ENCODE measurements at regions not wholly inside any gene's neighbourhood (a gene's known extent, or its start where the extent isn't known, plus 50 kb on each side); places are given as distances from the start of the nearest gene placed in this dataset.

DNA sequence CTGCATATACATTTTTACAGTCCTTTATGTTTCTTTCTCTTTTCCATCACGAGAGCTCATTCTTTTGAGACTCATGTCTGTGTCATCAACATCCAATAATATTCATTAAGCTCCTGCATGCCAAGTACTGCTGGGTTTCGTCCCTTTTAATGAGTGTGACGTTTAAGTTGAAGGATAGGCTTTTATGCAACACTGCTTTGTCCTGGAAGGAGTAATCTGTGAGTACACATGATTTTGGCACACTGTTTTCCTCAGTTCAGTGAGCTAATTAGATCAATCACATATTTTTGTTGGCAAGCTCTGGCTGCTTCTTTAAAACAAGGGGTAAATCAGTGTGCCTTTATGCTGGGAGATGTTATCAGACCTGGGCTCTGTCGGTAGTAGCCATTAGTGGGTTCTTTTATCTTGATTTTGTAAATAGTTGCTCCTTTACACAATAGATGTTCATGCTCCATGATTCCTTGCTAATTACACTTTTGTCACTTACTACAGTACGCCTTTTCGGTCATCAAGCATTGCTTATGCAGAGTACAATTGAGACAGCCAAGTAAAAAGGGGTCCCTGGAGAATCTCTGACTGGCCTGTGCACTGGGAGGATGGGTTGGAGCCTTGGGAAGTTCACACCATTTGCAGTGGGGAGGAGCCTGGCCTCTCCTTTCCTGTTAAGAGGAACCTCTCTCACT, 132.6 kb downstream of the FHIP1A start:
- intact Hi-C loops (cut with micrococcal nuclease) = no loop called here

More for the DNA sequence above, 132.6 kb downstream of the FHIP1A start:
- H3K4me3 ChIP-seq = no peak overlapping the region
- H3K9me3 ChIP-seq (replicated peaks; ENCODE audit: control insufficient read depth, insufficient read depth, low read depth, low read length) = no peaks in the 10 kb centered on the region
- H3K27ac ChIP-seq (ENCODE audit: extremely low read depth, low read depth, low read length) = no peak overlapping the region
- DNase-seq (ENCODE audit: extremely low read depth in 1 of 4, low spot score in 3 of 4) (no peak), ATAC-seq (no peak), FAIRE-seq (no peak)
- ChIA-PET CTCF (ENCODE audit: low intra/inter-chr PET ratio) (no interaction called here), POLR2A (interaction anchor here (1.2 kb wide), 1 partner anchor 16 kb away, joined by 4 read pairs; no protein-coding TSS in a partner anchor)
- no peak overlapping the region for H2AFZ ChIP-seq (ENCODE audit: low read depth, low read length)
- in situ Hi-C loops (cut with MboI) = no loop called here
- no peaks in the 10 kb centered on the region for H3K4me1 ChIP-seq (replicated peaks in 1 of 2; ENCODE audit: control insufficient read depth in 2 of 2, insufficient read depth in 2 of 2, low read length in 2 of 2)
- TF ChIP-seq POLR2AphosphoS2 (IDR thresholded peaks at IDR 0.05; ENCODE audit: low read length) = no peak
- no peak for TF ChIP-seq GATAD2B (IDR thresholded peaks at IDR 0.05; ENCODE audit: borderline replicate concordance)
- TF ChIP-seq JUND (IDR thresholded peaks at IDR 0.05; ENCODE audit: borderline replicate concordance, low read depth, low read length) = no peak
- no peak for TF ChIP-seq JUND (tag; IDR thresholded peaks at IDR 0.05; ENCODE audit: borderline replicate concordance, low read depth, low read length)
- TF ChIP-seq KLF1 (tag; IDR thresholded peaks at IDR 0.05) = no peak
- TF ChIP-seq, protein P1, sequence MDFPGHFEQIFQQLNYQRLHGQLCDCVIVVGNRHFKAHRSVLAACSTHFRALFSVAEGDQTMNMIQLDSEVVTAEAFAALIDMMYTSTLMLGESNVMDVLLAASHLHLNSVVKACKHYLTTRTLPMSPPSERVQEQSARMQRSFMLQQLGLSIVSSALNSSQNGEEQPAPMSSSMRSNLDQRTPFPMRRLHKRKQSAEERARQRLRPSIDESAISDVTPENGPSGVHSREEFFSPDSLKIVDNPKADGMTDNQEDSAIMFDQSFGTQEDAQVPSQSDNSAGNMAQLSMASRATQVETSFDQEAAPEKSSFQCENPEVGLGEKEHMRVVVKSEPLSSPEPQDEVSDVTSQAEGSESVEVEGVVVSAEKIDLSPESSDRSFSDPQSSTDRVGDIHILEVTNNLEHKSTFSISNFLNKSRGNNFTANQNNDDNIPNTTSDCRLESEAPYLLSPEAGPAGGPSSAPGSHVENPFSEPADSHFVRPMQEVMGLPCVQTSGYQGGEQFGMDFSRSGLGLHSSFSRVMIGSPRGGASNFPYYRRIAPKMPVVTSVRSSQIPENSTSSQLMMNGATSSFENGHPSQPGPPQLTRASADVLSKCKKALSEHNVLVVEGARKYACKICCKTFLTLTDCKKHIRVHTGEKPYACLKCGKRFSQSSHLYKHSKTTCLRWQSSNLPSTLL (IDR thresholded peaks at IDR 0.05) = no peak
- no peak for TF ChIP-seq HDGF (IDR thresholded peaks at IDR 0.05)
- TF ChIP-seq SLC30A9 (CRISPR knock-in tag; IDR thresholded peaks at IDR 0.05) = no peak
- TF ChIP-seq HMG20B (CRISPR knock-in tag; IDR thresholded peaks at IDR 0.05) = no peak
- H3K9me1 ChIP-seq (ENCODE audit: control insufficient read depth, insufficient read depth, low read length) = no peaks in the 10 kb centered on the region
- no peaks in the 10 kb centered on the region for H3K36me3 ChIP-seq (ENCODE audit: control insufficient read depth, insufficient read depth, low read length)
- no peaks in the 10 kb centered on the region for H4K20me1 ChIP-seq (replicated peaks; ENCODE audit: control insufficient read depth, insufficient read depth, low read length)
- no peaks in the 10 kb centered on the region for H3K27me3 ChIP-seq (ENCODE audit: control insufficient read depth in 2 of 2, insufficient read depth in 2 of 2, low read length in 2 of 2)
- no peak overlapping the region for H3K4me2 ChIP-seq (ENCODE audit: insufficient read depth, low read length)
- no TSS peak for BruUV-seq (replicated peaks)
- WGBS (ENCODE audit: insufficient coverage, low coverage, missing lambda C conversion rate) = 0% methylated on average over 6 of the region's 6 CpGs
- no peak overlapping the region for H3K9ac ChIP-seq (ENCODE audit: insufficient read depth in 1 of 2, low read depth in 2 of 2, low read length in 2 of 2)
- no peaks in the 10 kb centered on the region for H3K79me2 ChIP-seq (ENCODE audit: control insufficient read depth, insufficient read depth, low read length)
